GM12874 (cell line): ENCODE measurements at regions not wholly inside any gene's neighbourhood (a gene's known extent, or its start where the extent isn't known, plus 50 kb on each side); places are given as distances from the start of the nearest gene placed in this dataset.

Experiments
- CTCF ChIP-seq: IDR thresholded peaks from 2 replicates; pipeline ENCODE4 v1.5.1; 2011; ENCODE audit warnings: low read depth, mild to moderate bottlenecking, control low read depth, low read length, moderate library complexity; ENCODE audit not compliant: insufficient read depth

GRCh38 chr5:120055858-120056257 is 408.2 kb upstream of the PRR16 start:
- TF ChIP-seq CTCF: no peak

GRCh38 chr5:120062515-120062917 is 401.6 kb upstream of the PRR16 start:
- no peak for TF ChIP-seq CTCF

- no peak for TF ChIP-seq CTCF
Observed at GRCh38 chr5:120072068-120072761, 391.9 kb upstream of the PRR16 start.

- no peak for TF ChIP-seq CTCF
Observed at GRCh38 chr5:120073722-120074121, 390.4 kb upstream of the PRR16 start.

- no peak for TF ChIP-seq CTCF
Observed at GRCh38 chr5:120080781-120081180, 383.3 kb upstream of the PRR16 start.

- TF ChIP-seq CTCF: no peak
Observed at GRCh38 chr5:120082316-120083068, 381.6 kb upstream of the PRR16 start.

GRCh38 chr5:120083851-120084542 is 380.1 kb upstream of the PRR16 start:
- no peak for TF ChIP-seq CTCF
